OCI-LY7 (cell line): ENCODE measurements at regions not wholly inside any gene's neighbourhood (a gene's known extent, or its start where the extent isn't known, plus 50 kb on each side); places are given as distances from the start of the nearest gene placed in this dataset.
"Not testable (repeated sequence)": the region's sequence is repeated elsewhere in the genome, so short reads cannot be mapped to it uniquely, and the experiment has no call there.

Experiments
- BruUV-seq: library from RNA; stranded (reverse); fragments of 400-500 nt; replicated peaks from 2 replicates; lab custom pipeline; 2021; lab: Mats Ljungman, UMichigan
- CTCF ChIA-PET: fragments of 300-600 bp; sonication (Branson Sonifier 250); formaldehyde crosslinking; loops from one replicate; lab custom pipeline; 2022; ENCODE audit warnings: antibody characterized with exemption; ENCODE audit not compliant: unreplicated experiment; lab: Charles Lee
- POLR2A ChIA-PET: fragments of 300-600 bp; sonication (Branson Sonifier 250); formaldehyde crosslinking; loops from one replicate; lab custom pipeline; 2022; ENCODE audit warnings: antibody characterized with exemption; lab: Charles Lee
- DNase-seq: peaks from one replicate; pipeline ENCODE4 v3.0.0-alpha.2; 2015; ENCODE audit warnings: low spot score
- H2AFZ ChIP-seq: fragments of 200-600 bp; sonication (generic), shearing (Covaris generic); 2 replicates; pipeline ENCODE4 v1.6.1; 2014; ENCODE audit warnings: mild to moderate bottlenecking, antibody characterized with exemption, low read length, moderate library complexity
- H3K27ac ChIP-seq: fragments of 200-600 bp; sonication (generic); 2 replicates; pipeline ENCODE4 v1.5.1; 2014; ENCODE audit warnings: mixed run types, low read depth, mild to moderate bottlenecking, moderate library complexity, low read length, inconsistent platforms; ENCODE audit not compliant: poor library complexity, severe bottlenecking
- H3K36me3 ChIP-seq: fragments of 200-600 bp; sonication (generic); 2 replicates; pipeline ENCODE4 v1.6.1; 2014; ENCODE audit warnings: mild to moderate bottlenecking, antibody characterized with exemption, low read length, moderate library complexity, mixed read lengths; ENCODE audit not compliant: insufficient read depth
- H3K4me1 ChIP-seq: fragments of 200-600 bp; sonication (generic); 2 replicates; pipeline ENCODE4 v1.5.1; 2014; ENCODE audit warnings: mild to moderate bottlenecking, low read length; ENCODE audit not compliant: insufficient read depth, poor library complexity, severe bottlenecking
- H3K4me2 ChIP-seq: fragments of 200-600 bp; sonication (generic); 2 replicates; pipeline ENCODE4 v1.6.1; 2014; ENCODE audit warnings: mild to moderate bottlenecking, low read length
- H3K4me3 ChIP-seq: fragments of 200-600 bp; sonication (generic); 2 replicates; pipeline ENCODE4 v1.5.1; 2014; ENCODE audit warnings: mild to moderate bottlenecking, low read depth, low read length; ENCODE audit not compliant: poor library complexity, severe bottlenecking
- H3K79me2 ChIP-seq: fragments of 200-600 bp; sonication (generic); 2 replicates; pipeline ENCODE4 v1.6.1; 2016; ENCODE audit warnings: low read depth, mild to moderate bottlenecking, low read length, moderate library complexity, mixed read lengths; ENCODE audit not compliant: insufficient read depth
- H3K9me2 ChIP-seq: fragments of 200-600 bp; sonication (generic); 2 replicates; pipeline ENCODE4 v1.6.1; 2016; ENCODE audit warnings: mild to moderate bottlenecking, low read length, mixed read lengths; ENCODE audit not compliant: insufficient read depth
- H3K9me3 ChIP-seq: fragments of 200-600 bp; sonication (generic); 2 replicates; pipeline ENCODE4 v1.6.1; 2014; ENCODE audit warnings: mild to moderate bottlenecking, mixed run types, low read length, mixed read lengths
- H4K20me1 ChIP-seq: fragments of 200-600 bp; sonication (generic); 2 replicates; pipeline ENCODE4 v1.6.1; 2014; ENCODE audit warnings: mild to moderate bottlenecking, antibody characterized with exemption, low read length, moderate library complexity, mixed read lengths; ENCODE audit not compliant: insufficient read depth
- EZH2phosphoT487 ChIP-seq: fragments of 200-600 bp; sonication (generic); IDR thresholded peaks from 2 replicates; pipeline ENCODE4 v1.6.1; 2018; ENCODE audit warnings: low read depth, borderline replicate concordance, mild to moderate bottlenecking, mixed run types, antibody characterized with exemption, low read length, moderate library complexity, mixed read lengths
- intact Hi-C: fragments of 100-400 bp; cut with micrococcal nuclease; formaldehyde crosslinking; loops from one replicate; pipeline ENCODE4 v1.10.0; 2022; ENCODE audit not compliant: unreplicated experiment
- TF ChIP-seq, protein P1 (sequence below): fragments of 200-600 bp; sonication (generic); conservative IDR thresholded peaks from 2 replicates; pipeline ENCODE4 v1.5.1; 2014; ENCODE audit warnings: mild to moderate bottlenecking, antibody characterized with exemption, low read length, moderate library complexity, mixed read lengths

DNA sequence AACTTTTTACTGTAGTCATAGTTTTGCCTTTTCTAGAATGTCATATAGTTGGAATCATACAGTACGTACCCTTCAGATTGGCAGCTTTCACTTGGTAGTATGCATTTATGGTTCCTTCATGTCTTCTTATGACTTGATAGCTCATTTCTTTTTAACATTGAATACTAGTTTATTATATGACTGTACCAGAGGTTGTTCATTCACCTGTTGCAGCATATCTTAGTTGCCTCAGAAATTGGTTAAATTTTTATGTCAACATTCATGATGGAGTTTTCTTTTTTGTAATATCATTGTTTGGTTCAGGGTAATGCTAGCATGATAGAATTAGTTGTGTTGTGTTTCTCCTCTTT is 94.8 kb upstream of the CDK13 start:
- no peak overlapping the region for H3K4me2 ChIP-seq
- no peak for DNase-seq
- no peaks in the 10 kb centered on the region for H3K4me1 ChIP-seq
- TF ChIP-seq, protein P1, sequence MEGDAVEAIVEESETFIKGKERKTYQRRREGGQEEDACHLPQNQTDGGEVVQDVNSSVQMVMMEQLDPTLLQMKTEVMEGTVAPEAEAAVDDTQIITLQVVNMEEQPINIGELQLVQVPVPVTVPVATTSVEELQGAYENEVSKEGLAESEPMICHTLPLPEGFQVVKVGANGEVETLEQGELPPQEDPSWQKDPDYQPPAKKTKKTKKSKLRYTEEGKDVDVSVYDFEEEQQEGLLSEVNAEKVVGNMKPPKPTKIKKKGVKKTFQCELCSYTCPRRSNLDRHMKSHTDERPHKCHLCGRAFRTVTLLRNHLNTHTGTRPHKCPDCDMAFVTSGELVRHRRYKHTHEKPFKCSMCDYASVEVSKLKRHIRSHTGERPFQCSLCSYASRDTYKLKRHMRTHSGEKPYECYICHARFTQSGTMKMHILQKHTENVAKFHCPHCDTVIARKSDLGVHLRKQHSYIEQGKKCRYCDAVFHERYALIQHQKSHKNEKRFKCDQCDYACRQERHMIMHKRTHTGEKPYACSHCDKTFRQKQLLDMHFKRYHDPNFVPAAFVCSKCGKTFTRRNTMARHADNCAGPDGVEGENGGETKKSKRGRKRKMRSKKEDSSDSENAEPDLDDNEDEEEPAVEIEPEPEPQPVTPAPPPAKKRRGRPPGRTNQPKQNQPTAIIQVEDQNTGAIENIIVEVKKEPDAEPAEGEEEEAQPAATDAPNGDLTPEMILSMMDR: no peak
- TF ChIP-seq EZH2phosphoT487: no peak
- no peaks in the 10 kb centered on the region for H3K9me3 ChIP-seq
- no peak overlapping the region for H3K27ac ChIP-seq
- no peaks in the 10 kb centered on the region for H3K79me2 ChIP-seq
- intact Hi-C loops: no loop called here
- H3K36me3 ChIP-seq: no peaks in the 10 kb centered on the region
- CTCF ChIA-PET: no interaction called here
- POLR2A ChIA-PET: no interaction called here
- no peaks in the 10 kb centered on the region for H3K9me2 ChIP-seq
- no peak overlapping the region for H2AFZ ChIP-seq
- H3K4me3 ChIP-seq: no peak overlapping the region
- no TSS peak for BruUV-seq
- H4K20me1 ChIP-seq: no peaks in the 10 kb centered on the region

DNA sequence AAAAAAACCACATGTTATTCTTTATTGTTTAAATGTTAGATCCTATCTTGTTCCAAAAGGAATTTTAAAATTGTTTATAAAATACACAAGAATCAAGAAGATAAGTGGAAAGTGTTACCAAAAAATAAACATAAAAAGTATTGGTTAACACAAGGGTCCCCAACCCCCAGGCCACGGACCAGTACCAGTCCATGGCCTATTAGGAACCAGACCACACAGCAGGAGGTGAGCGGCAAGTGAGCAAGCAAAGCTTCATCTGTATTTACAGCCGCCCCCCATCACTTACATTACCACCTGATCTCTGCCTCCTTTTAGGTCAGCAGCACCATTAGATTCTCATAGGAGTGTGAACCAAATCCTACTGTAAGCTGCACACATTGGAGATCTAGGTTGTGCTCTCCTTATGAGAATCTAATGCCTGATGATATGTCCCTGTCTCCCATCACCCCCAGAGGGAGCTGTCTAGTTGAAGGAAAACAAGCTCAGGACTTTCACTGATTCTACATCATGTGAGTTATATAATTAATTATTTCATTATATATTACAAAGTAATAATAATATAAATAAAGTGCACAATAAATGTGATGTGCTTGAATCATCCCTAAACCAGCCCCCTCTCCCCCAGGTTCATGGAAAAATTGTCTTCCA is 86.3 kb upstream of the CDK13 start:
- H4K20me1 ChIP-seq, intact Hi-C loops, H3K9me2 ChIP-seq, DNase-seq, CTCF ChIA-PET, H3K36me3 ChIP-seq, H3K27ac ChIP-seq, H3K4me3 ChIP-seq, H3K4me1 ChIP-seq, H2AFZ ChIP-seq, H3K9me3 ChIP-seq, POLR2A ChIA-PET, H3K79me2 ChIP-seq, BruUV-seq, H3K4me2 ChIP-seq: not testable (repeated sequence)

DNA sequence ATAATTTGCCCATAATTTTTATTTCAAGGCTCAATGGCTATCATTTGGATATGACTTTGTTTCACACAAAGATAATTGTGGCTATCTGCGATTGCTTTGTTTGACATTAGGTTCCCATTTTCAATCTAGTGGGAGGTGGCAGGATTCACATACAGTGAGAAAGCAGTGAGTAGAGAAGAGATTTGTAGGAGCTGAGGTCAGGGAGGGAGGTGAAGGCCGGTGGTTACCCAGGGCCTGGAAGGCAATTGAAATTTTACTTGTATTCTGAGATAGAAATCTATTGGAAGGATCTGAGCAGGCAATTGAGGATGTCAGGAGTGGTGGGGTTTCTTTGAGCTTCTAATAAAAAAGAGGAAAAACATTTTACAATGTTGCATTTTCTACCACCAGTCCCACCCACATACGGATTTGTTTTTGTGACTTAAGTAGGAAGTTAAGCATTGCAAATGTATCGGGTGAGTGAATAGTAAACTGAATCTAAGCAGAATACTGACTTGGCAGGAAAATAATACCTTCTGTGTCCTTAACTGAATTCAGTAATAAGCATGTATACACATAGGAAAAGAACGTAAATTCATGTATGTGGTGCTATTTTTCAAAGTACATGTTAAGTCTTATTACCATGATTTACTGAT is 80.1 kb upstream of the CDK13 start:
- intact Hi-C loops, H3K4me1 ChIP-seq, H3K4me2 ChIP-seq, H2AFZ ChIP-seq, H3K9me3 ChIP-seq, BruUV-seq, DNase-seq, H3K4me3 ChIP-seq, H4K20me1 ChIP-seq, H3K36me3 ChIP-seq, CTCF ChIA-PET, POLR2A ChIA-PET, H3K27ac ChIP-seq, H3K79me2 ChIP-seq, H3K9me2 ChIP-seq: not testable (repeated sequence)

DNA sequence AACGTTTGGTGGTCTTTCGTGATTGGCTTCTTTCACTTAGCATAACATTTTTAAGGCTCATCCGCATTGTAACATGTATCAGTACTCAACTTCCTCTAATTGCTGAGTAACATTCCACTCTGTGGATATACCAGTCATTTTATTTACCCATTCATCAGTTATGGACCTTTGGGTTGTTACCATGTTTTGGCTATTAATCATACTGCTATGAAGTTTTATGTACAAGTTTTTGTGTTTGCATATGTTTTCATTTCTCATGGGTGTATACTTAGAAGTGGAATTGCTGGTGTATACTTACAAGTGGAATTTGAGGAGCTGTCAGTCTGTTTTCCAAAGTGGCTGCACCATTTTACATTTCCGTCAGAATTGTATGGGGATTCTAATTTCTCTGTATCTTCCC is 78.4 kb upstream of the CDK13 start:
- BruUV-seq, CTCF ChIA-PET: not testable (repeated sequence)

More for the DNA sequence above, 78.4 kb upstream of the CDK13 start:
- POLR2A ChIA-PET, H3K4me2 ChIP-seq, intact Hi-C loops, H3K36me3 ChIP-seq, H3K4me1 ChIP-seq, H2AFZ ChIP-seq, H3K9me3 ChIP-seq, H3K4me3 ChIP-seq, DNase-seq, H3K79me2 ChIP-seq, H3K9me2 ChIP-seq, H4K20me1 ChIP-seq, H3K27ac ChIP-seq: not testable (repeated sequence)
